IPS-NIHi7 (cell line): ENCODE measurements at regions not wholly inside any gene's neighbourhood (a gene's known extent, or its start where the extent isn't known, plus 50 kb on each side); places are given as distances from the start of the nearest gene placed in this dataset.
"Not testable (repeated sequence)": the region's sequence is repeated elsewhere in the genome, so short reads cannot be mapped to it uniquely, and the experiment has no call there.

Experiments used
- DNase-seq: peaks from one replicate; pipeline ENCODE4 v3.0.0; 2012; ENCODE audit warnings: mixed read lengths; ENCODE audit errors: extremely low spot score

DNA sequence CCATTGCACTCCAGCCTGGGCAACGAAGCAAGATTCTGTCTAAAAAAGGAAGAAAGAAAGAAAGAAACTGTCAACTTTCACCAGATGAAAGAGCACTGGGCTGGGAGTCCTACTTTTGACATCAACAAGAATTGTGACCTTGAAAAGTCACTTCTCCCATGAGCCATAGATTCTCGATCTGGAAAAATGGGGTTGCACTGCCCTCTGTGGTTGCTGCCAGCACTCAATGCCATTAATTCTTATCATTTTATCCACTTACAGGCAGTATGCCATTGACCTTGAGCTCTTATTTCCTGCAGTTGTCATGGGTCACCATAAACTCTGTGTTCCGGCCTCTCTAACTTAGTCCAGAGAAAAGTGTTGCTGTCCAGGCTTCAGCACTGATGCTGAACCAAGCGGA, 137.2 kb downstream of the NOC3L start:
- peak; percentile 35 for DNase-seq

DNA sequence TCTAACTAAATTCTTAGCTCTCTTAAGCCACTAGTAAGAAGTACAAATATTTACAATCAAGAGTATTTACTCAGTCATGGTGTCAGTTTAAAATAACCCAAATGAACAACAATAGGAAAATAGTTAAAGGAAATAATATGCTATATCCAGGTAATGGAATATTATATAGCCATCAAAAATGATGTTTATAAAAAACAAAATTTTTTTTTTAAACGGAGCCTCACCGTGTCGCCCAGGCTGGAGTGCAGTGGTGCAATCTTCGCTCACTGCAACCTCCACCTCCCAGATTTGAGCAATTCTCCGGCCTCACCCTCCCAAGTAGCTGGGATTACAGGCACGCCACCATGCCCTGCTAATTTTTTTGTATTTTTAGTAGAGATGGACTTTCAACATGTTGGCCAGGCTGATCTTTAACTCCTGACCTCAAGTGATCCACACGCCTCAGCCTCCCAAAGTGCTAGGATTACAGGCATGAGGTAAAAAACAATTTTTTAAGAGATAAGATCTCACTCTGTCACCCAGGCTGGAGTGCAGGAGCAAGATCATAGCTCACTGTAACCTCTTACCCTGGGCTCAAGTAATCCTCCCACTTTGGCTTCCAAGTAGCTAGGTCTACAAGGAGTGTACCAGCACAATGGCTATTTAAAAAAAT, 132.5 kb downstream of the NOC3L start:
- DNase-seq: no peak

GRCh38 chr10:94232711-94233383, 129.9 kb downstream of the NOC3L start:
- no peak for DNase-seq

GRCh38 chr10:94235461-94235860, 127.3 kb downstream of the NOC3L start:
- DNase-seq: no peak

- DNase-seq: no peak
These were observed 124.6 kb downstream of the NOC3L start for GRCh38 chr10:94238006-94238617.

GRCh38 chr10:94239696-94240095, 123.0 kb downstream of the NOC3L start:
- DNase-seq: no peak

DNA sequence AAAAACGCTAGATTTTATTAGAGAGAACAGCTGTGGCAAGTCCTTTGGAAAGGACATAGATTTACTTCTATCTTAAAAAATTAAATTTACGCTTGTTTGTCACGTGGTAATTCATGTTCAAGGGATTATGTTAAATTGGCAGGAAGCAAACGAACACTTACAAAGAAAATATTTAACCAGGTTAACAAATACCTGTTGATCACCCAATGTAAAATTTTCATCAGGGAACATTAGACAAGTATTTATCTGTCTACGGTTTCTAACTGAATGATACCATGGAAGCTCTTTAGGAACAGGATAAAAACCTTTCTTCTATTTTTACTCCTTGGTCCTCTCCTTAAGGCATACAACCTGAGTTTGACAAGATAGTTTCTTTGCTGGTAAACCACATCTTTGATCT, 122.2 kb downstream of the NOC3L start:
- DNase-seq: no peak

DNA sequence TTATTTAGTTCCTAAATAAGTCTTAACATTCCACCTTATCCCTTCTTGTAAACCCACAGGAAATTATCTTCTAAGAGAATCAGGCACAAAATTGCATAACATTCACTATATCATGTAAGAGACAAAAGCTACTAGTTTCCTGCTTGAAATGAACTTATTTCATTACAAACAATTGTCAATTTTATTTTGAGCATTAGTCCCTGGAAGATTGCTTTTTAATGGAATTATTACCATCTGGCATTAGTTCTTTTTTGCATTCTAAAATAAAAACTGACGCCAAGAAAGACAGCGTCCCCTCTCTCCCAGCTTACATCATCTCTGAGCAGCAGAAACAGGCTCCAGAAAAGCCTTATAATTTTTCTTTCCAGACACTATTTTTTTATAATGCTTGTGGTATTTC, 121.8 kb downstream of the NOC3L start:
- no peak for DNase-seq

DNA sequence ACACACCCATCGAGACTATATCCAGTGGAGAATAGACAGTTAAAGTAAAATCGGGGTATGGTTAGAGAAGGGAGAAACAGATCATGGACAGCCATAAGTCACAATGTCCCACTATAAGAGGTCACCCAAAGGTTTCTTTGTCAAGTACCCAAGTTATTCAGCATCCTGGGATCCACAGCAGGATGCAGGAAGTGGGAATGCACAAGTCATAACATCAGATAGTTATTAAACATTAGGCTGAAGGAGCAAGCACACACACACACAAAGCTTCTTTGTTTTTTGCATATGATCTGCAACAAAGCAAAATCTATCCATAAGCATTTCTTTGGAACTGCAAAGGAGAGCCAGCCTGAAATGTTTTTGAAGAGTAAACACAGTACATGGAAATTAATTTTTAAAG, 111.6 kb downstream of the NOC3L start:
- no peak for DNase-seq

GRCh38 chr10:94251568-94251967, 111.2 kb downstream of the NOC3L start:
- DNase-seq: no peak

- not testable (repeated sequence) for DNase-seq
These were observed 105.3 kb downstream of the NOC3L start for GRCh38 chr10:94257407-94257806.

GRCh38 chr10:94260455-94260854, 102.3 kb downstream of the NOC3L start:
- no peak for DNase-seq

DNA sequence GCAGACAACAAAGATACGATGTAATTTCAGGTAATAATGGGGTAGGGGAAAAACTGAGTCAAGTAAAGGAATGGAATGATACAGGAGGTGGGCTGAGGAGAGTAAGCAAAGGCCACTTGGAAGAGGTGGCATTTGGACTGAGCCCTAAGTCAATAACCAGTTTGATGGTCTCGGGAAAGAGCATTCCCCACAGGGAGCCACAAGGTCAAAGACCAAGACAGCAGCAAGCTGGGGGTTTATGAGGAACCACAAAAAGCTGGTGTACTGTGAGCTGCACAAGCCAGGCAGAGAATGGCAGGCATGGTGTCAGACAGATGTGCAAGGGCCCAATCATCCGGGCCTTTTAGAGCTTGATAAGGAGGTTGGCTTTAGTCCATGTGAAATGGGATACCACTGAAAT, 98.7 kb downstream of the NOC3L start:
- DNase-seq: no peak

DNA sequence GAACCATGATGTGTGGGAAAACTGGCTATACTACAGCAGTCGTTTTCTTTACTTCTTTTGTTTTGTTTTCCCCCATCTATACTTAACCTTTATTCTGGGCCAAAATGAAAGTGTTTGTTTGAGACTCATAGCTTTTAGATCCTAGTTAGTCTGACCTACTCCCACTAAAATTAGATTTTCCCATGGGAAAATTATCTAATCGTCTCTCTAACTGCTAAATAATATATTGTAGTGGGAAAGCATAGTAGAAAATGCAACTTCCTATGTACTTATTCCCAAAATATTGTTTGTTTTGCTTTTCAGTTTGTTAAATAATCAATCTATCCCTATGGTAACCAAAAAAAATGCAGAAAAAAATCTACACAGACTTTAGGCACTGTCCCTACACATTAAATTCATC, 96.6 kb downstream of the NOC3L start:
- no peak for DNase-seq

- DNase-seq: no peak
These were observed 94.1 kb downstream of the NOC3L start for GRCh38 chr10:94268652-94269051.

GRCh38 chr10:94274142-94274787, 88.5 kb downstream of the NOC3L start:
- DNase-seq: no peak

- no peak for DNase-seq
These were observed 86.6 kb downstream of the NOC3L start for GRCh38 chr10:94276140-94276539.

- no peak for DNase-seq
These were observed 85.3 kb downstream of the NOC3L start for GRCh38 chr10:94277450-94277849.

- peak; percentile 86 for DNase-seq
These were observed 82.7 kb downstream of the NOC3L start for GRCh38 chr10:94279835-94280709.

DNA sequence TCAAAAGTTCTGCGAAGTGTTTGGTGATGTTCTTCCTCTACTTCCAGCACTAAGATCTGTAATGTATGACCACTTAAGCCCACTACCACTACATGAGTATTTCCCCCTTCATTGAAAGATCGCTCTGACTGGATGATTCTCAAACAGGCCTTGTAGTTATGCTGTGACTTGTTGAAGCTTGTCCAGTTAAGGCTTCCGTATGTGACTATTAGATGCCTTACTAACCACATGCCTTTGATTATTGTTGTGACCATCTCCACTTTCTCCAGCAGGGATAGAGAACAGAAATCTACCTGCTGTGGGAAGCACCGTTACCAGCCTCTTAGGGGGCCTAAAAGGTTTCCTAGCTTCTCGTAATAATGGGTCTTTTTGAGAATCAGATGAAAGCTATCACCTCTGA, 81.1 kb downstream of the NOC3L start:
- no peak for DNase-seq

DNA sequence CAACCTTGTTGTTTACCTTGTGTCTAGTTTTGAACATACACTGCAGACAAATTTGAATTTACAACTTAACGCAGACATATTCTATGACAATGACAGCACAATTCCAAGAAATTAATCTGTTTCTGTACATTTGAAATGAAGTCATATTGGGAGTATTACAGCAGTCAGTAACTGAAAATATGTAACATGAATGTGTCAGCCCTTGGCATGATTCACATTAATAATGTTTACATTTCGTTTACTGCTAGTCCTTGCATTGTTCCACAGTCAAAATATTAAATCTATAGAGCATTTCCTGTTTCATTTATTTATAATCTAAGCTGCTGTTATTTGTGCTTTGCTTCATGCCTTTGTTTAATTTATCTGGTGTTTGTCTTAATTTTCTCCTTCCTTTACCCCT, 80.4 kb downstream of the NOC3L start:
- no peak for DNase-seq
